Upper lobe of left lung (tissue), 4 donors: ENCODE measurements at regions not wholly inside any gene's neighbourhood (a gene's known extent, or its start where the extent isn't known, plus 50 kb on each side); places are given as distances from the start of the nearest gene placed in this dataset.

Experiments
- CTCF ChIP-seq, 6 experiments: fragments of 450-650 bp in 4 of 6; fragments of 200-600 bp in 2 of 6; sonication (generic) in 2 of 6; IDR thresholded peaks; one replicate each; pipeline ENCODE4 v1.5.1; 2016 to 2019; ENCODE audit warnings: antibody characterized with exemption in 6 of 6
- EP300 ChIP-seq, 4 donors: sonication (generic); formaldehyde crosslinking; IDR thresholded peaks; one replicate each; pipeline ENCODE4 v1.5.1; 2017; ENCODE audit warnings: antibody characterized with exemption in 4 of 4, control low read depth in 2 of 4
- POLR2A ChIP-seq, 4 donors: fragments of 450-650 bp; IDR thresholded peaks; one replicate each; pipeline ENCODE4 v1.5.1; 2016 to 2017; ENCODE audit warnings: antibody characterized with exemption in 4 of 4, mild to moderate bottlenecking in 2 of 4
- POLR2AphosphoS5 ChIP-seq, 2 donors: sonication (generic); formaldehyde crosslinking; IDR thresholded peaks; one replicate each; pipeline ENCODE4 v1.5.1; 2017; ENCODE audit warnings: antibody characterized with exemption in 2 of 2

GRCh38 chr13:107452833-107453232 lies 762.5 kb downstream of the LIG4 start:
- no peak for TF ChIP-seq CTCF (IDR thresholded peaks at IDR 0.05)
- TF ChIP-seq EP300 (IDR thresholded peaks at IDR 0.05), result no peak
- TF ChIP-seq POLR2AphosphoS5 (IDR thresholded peaks at IDR 0.05), result no peak
- no peak for TF ChIP-seq POLR2A (IDR thresholded peaks at IDR 0.05)
